ENCODE measurements at regions not wholly inside any gene's neighbourhood (a gene's known extent, or its start where the extent isn't known, plus 50 kb on each side); places are given as distances from the start of the nearest gene placed in this dataset.

- no peaks in the 10 kb centered on the region for H3K4me1 Mint-ChIP-seq
- no peak overlapping the region for H3K27ac Mint-ChIP-seq (ENCODE audit: low read depth)
- no peak for ATAC-seq (replicated peaks; ENCODE audit: extremely low read depth, poor library complexity, severe bottlenecking)
Observed at GRCh38 chr1:29450591-29450990, 214.3 kb downstream of the PTPRU start.

GRCh38 chr1:29448456-29449235 is 212.3 kb downstream of the PTPRU start:
- ATAC-seq (replicated peaks; ENCODE audit: extremely low read depth, poor library complexity, severe bottlenecking) (no peak), DNase-seq (ENCODE audit: low spot score in 2 of 2) (no peak)
- peaks cover 35% of the 10 kb centered on the region for H3K27me3 Mint-ChIP-seq
- no peaks in the 10 kb centered on the region for H3K9me3 Mint-ChIP-seq
- H3K27ac Mint-ChIP-seq (ENCODE audit: low read depth) = no peak overlapping the region
- no peak overlapping the region for H3K4me3 Mint-ChIP-seq
- no peaks in the 10 kb centered on the region for H3K36me3 Mint-ChIP-seq (ENCODE audit: insufficient read depth)
- no peaks in the 10 kb centered on the region for H3K4me1 Mint-ChIP-seq

More at GRCh38 chr1:29450591-29450990, 214.3 kb downstream of the PTPRU start:
- Mint-ChIP-seq H3K27me3 (peaks cover 31% of the 10 kb centered on the region), H3K9me3 (no peaks in the 10 kb centered on the region), H3K36me3 (ENCODE audit: insufficient read depth) (no peaks in the 10 kb centered on the region), H3K4me3 (no peak overlapping the region)
- DNase-seq (ENCODE audit: low spot score in 2 of 2) = no peak

- Mint-ChIP-seq H3K4me1 (no peaks in the 10 kb centered on the region), H3K27me3 (peaks cover 41% of the 10 kb centered on the region), H3K36me3 (ENCODE audit: insufficient read depth) (no peaks in the 10 kb centered on the region), H3K27ac (ENCODE audit: low read depth) (no peak overlapping the region), H3K4me3 (no peak overlapping the region), H3K9me3 (no peaks in the 10 kb centered on the region)
- ATAC-seq (replicated peaks; ENCODE audit: extremely low read depth, poor library complexity, severe bottlenecking) (no peak), DNase-seq (ENCODE audit: low spot score in 2 of 2) (no peak)
Observed at GRCh38 chr1:29447368-29447767, 211.0 kb downstream of the PTPRU start.

- H3K27ac Mint-ChIP-seq (ENCODE audit: low read depth) = no peak overlapping the region
- H3K4me3 Mint-ChIP-seq = no peak overlapping the region
- no peaks in the 10 kb centered on the region for H3K4me1 Mint-ChIP-seq
- peaks cover 59% of the 10 kb centered on the region for H3K27me3 Mint-ChIP-seq
- ATAC-seq (replicated peaks; ENCODE audit: extremely low read depth, poor library complexity, severe bottlenecking) (no peak), DNase-seq (ENCODE audit: low spot score in 2 of 2) (no peak)
- H3K36me3 Mint-ChIP-seq (ENCODE audit: insufficient read depth) = no peaks in the 10 kb centered on the region
- no peaks in the 10 kb centered on the region for H3K9me3 Mint-ChIP-seq
Observed at GRCh38 chr1:29444782-29445729, 208.7 kb downstream of the PTPRU start.

GRCh38 chr1:29444081-29444715 is 207.9 kb downstream of the PTPRU start:
- peaks cover 68% of the 10 kb centered on the region for H3K27me3 Mint-ChIP-seq
- DNase-seq (ENCODE audit: low spot score in 2 of 2) (no peak), ATAC-seq (replicated peaks; ENCODE audit: extremely low read depth, poor library complexity, severe bottlenecking) (no peak)
- no peaks in the 10 kb centered on the region for H3K4me1 Mint-ChIP-seq
- no peaks in the 10 kb centered on the region for H3K36me3 Mint-ChIP-seq (ENCODE audit: insufficient read depth)
- H3K27ac Mint-ChIP-seq (ENCODE audit: low read depth) = no peak overlapping the region
- no peak overlapping the region for H3K4me3 Mint-ChIP-seq
- no peaks in the 10 kb centered on the region for H3K9me3 Mint-ChIP-seq

- Mint-ChIP-seq H3K4me1 (no peaks in the 10 kb centered on the region), H3K27ac (ENCODE audit: low read depth) (no peak overlapping the region), H3K9me3 (no peaks in the 10 kb centered on the region), H3K4me3 (no peak overlapping the region), H3K36me3 (ENCODE audit: insufficient read depth) (no peaks in the 10 kb centered on the region), H3K27me3 (peaks cover 72% of the 10 kb centered on the region)
- ATAC-seq (replicated peaks; ENCODE audit: extremely low read depth, poor library complexity, severe bottlenecking) = no peak
- no peak for DNase-seq (ENCODE audit: low spot score in 2 of 2)
Observed at GRCh38 chr1:29441916-29442668, 205.8 kb downstream of the PTPRU start.

GRCh38 chr1:29439615-29440014 is 203.3 kb downstream of the PTPRU start:
- peaks cover 53% of the 10 kb centered on the region for H3K27me3 Mint-ChIP-seq
- no peaks in the 10 kb centered on the region for H3K36me3 Mint-ChIP-seq (ENCODE audit: insufficient read depth)
- ATAC-seq (replicated peaks; ENCODE audit: extremely low read depth, poor library complexity, severe bottlenecking) (no peak), DNase-seq (ENCODE audit: low spot score in 2 of 2) (no peak)
- no peak overlapping the region for H3K27ac Mint-ChIP-seq (ENCODE audit: low read depth)
- no peaks in the 10 kb centered on the region for H3K9me3 Mint-ChIP-seq
- H3K4me1 Mint-ChIP-seq = no peaks in the 10 kb centered on the region
- H3K4me3 Mint-ChIP-seq = no peak overlapping the region

GRCh38 chr1:29438991-29439390 is 202.7 kb downstream of the PTPRU start:
- Mint-ChIP-seq H3K27me3 (peaks cover 49% of the 10 kb centered on the region), H3K36me3 (ENCODE audit: insufficient read depth) (no peaks in the 10 kb centered on the region), H3K4me3 (no peak overlapping the region), H3K9me3 (no peaks in the 10 kb centered on the region), H3K27ac (ENCODE audit: low read depth) (no peak overlapping the region), H3K4me1 (no peaks in the 10 kb centered on the region)
- DNase-seq (ENCODE audit: low spot score in 2 of 2) (no peak), ATAC-seq (replicated peaks; ENCODE audit: extremely low read depth, poor library complexity, severe bottlenecking) (no peak)

GRCh38 chr1:29437946-29438345 is 201.6 kb downstream of the PTPRU start:
- H3K27me3 Mint-ChIP-seq = peaks cover 46% of the 10 kb centered on the region
- H3K4me3 Mint-ChIP-seq = no peak overlapping the region
- no peak overlapping the region for H3K27ac Mint-ChIP-seq (ENCODE audit: low read depth)
- no peaks in the 10 kb centered on the region for H3K36me3 Mint-ChIP-seq (ENCODE audit: insufficient read depth)
- H3K9me3 Mint-ChIP-seq = no peaks in the 10 kb centered on the region
- H3K4me1 Mint-ChIP-seq = no peaks in the 10 kb centered on the region
- DNase-seq (ENCODE audit: low spot score in 2 of 2) (no peak), ATAC-seq (replicated peaks; ENCODE audit: extremely low read depth, poor library complexity, severe bottlenecking) (no peak)

- Mint-ChIP-seq H3K27ac (ENCODE audit: low read depth) (no peak overlapping the region), H3K4me3 (no peak overlapping the region), H3K4me1 (no peaks in the 10 kb centered on the region), H3K27me3 (peaks cover 46% of the 10 kb centered on the region), H3K9me3 (no peaks in the 10 kb centered on the region), H3K36me3 (ENCODE audit: insufficient read depth) (no peaks in the 10 kb centered on the region)
- ATAC-seq (replicated peaks; ENCODE audit: extremely low read depth, poor library complexity, severe bottlenecking) (no peak), DNase-seq (ENCODE audit: low spot score in 2 of 2) (no peak)
Observed at GRCh38 chr1:29436181-29436785, 200.0 kb downstream of the PTPRU start.

- ATAC-seq (replicated peaks; ENCODE audit: extremely low read depth, poor library complexity, severe bottlenecking) (no peak), DNase-seq (ENCODE audit: low spot score in 2 of 2) (no peak)
- H3K4me3 Mint-ChIP-seq = no peak overlapping the region
- peaks cover 36% of the 10 kb centered on the region for H3K27me3 Mint-ChIP-seq
- no peak overlapping the region for H3K27ac Mint-ChIP-seq (ENCODE audit: low read depth)
- no peaks in the 10 kb centered on the region for H3K9me3 Mint-ChIP-seq
- no peaks in the 10 kb centered on the region for H3K36me3 Mint-ChIP-seq (ENCODE audit: insufficient read depth)
- H3K4me1 Mint-ChIP-seq = no peaks in the 10 kb centered on the region
Observed at GRCh38 chr1:29433830-29434229, 197.5 kb downstream of the PTPRU start.

GRCh38 chr1:29431138-29431537 is 194.8 kb downstream of the PTPRU start:
- Mint-ChIP-seq H3K9me3 (no peaks in the 10 kb centered on the region), H3K27ac (ENCODE audit: low read depth) (no peak overlapping the region), H3K36me3 (ENCODE audit: insufficient read depth) (no peaks in the 10 kb centered on the region), H3K4me3 (no peak overlapping the region), H3K27me3 (peaks cover 39% of the 10 kb centered on the region), H3K4me1 (no peaks in the 10 kb centered on the region)
- ATAC-seq (replicated peaks; ENCODE audit: extremely low read depth, poor library complexity, severe bottlenecking) (no peak), DNase-seq (ENCODE audit: low spot score in 2 of 2) (no peak)
